ENCODE measurements at regions not wholly inside any gene's neighbourhood (a gene's known extent, or its start where the extent isn't known, plus 50 kb on each side); places are given as distances from the start of the nearest gene placed in this dataset.
A peak's percentile ranks its signal among the peaks of the same experiment; 100 is the strongest.

DNA sequence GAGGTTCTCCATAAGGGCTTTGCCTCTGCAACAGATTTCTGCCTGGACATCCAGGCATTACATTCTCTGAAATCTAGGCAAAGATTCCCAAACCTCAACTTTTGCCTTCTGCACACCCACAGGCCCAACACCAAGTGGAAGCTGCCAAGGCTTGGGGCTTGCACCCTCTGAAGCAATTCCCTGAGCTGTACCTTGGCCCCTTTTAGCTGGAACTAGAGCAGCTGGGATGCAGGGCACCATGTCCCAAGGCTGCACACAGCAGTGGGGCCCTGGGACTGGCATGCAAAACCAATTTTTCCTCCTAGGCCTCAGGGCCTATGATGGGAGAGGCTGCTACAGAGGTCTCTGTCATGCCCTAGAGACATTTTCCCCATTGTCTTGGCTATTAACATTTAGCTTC lies 943.2 kb downstream of the PCDH17 start:
- H3K9me3 ChIP-seq (ENCODE audit: low read length), result no peaks in the 10 kb centered on the region
- no peak for TF ChIP-seq EZH2phosphoT487 (IDR thresholded peaks at IDR 0.05; ENCODE audit: borderline replicate concordance, low read length)
- TF ChIP-seq, protein P1, sequence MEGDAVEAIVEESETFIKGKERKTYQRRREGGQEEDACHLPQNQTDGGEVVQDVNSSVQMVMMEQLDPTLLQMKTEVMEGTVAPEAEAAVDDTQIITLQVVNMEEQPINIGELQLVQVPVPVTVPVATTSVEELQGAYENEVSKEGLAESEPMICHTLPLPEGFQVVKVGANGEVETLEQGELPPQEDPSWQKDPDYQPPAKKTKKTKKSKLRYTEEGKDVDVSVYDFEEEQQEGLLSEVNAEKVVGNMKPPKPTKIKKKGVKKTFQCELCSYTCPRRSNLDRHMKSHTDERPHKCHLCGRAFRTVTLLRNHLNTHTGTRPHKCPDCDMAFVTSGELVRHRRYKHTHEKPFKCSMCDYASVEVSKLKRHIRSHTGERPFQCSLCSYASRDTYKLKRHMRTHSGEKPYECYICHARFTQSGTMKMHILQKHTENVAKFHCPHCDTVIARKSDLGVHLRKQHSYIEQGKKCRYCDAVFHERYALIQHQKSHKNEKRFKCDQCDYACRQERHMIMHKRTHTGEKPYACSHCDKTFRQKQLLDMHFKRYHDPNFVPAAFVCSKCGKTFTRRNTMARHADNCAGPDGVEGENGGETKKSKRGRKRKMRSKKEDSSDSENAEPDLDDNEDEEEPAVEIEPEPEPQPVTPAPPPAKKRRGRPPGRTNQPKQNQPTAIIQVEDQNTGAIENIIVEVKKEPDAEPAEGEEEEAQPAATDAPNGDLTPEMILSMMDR (conservative IDR thresholded peaks at IDR 0.05; ENCODE audit: low read depth, low read length), result no peak
- no peak for TF ChIP-seq EZH2 (IDR thresholded peaks at IDR 0.05; ENCODE audit: low read length, unreplicated experiment)
- no TSS peak for BruUV-seq (replicated peaks)
- no peaks in the 10 kb centered on the region for H4K20me1 ChIP-seq (ENCODE audit: low read length)
- H3K4me2 ChIP-seq (ENCODE audit: low read length), result no peak overlapping the region
- no peaks in the 10 kb centered on the region for H3K79me2 ChIP-seq (ENCODE audit: low read length)
- no peaks in the 10 kb centered on the region for H3K36me3 ChIP-seq (ENCODE audit: low read depth, low read length)
- H3K9ac ChIP-seq (ENCODE audit: low read length), result no peak overlapping the region
- DNase-seq, result no peak
- intact Hi-C loops (cut with micrococcal nuclease), result no loop called here
- POLR2A ChIA-PET (ENCODE audit: unreplicated experiment), result no interaction called here
- H2AFZ ChIP-seq (ENCODE audit: low read length), result no peak overlapping the region
- CTCF ChIA-PET, result no interaction called here
- H3F3A ChIP-seq (ENCODE audit: low read length, unreplicated experiment), result no peaks in the 10 kb centered on the region
- H3K27ac ChIP-seq (ENCODE audit: low read length), result no peak overlapping the region
- H3K4me3 ChIP-seq (ENCODE audit: low read length), result no peak overlapping the region
- H3K27me3 ChIP-seq (ENCODE audit: low read length), result no peaks in the 10 kb centered on the region
- no peak for ATAC-seq
- H3K9me2 ChIP-seq (replicated peaks; ENCODE audit: low read length), result no peaks in the 10 kb centered on the region
- no peaks in the 10 kb centered on the region for H3K4me1 ChIP-seq (ENCODE audit: insufficient read depth, low read length)

DNA sequence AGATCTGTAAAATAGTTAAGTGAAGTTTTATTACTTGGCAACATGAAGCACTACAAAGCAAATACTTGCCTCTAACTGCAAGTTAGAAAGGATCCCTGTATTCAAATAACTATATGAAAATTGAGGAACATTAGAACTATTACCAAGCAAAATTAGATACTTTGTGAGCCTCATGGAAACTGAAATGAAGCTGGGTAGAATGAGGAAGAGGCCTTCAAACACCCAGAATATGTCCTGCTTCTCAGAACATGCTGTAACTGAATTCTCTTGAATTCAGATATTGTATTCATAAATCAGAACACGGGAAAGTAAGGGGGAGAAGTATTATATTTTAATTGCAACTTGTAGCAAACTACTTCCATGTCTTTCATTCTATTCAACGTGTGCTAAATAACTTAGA lies 947.9 kb downstream of the PCDH17 start:
- no peaks in the 10 kb centered on the region for H3F3A ChIP-seq (ENCODE audit: low read length, unreplicated experiment)
- no peak overlapping the region for H3K4me2 ChIP-seq (ENCODE audit: low read length)
- ATAC-seq, result no peak
- BruUV-seq (replicated peaks), result no TSS peak
- no peaks in the 10 kb centered on the region for H4K20me1 ChIP-seq (ENCODE audit: low read length)
- DNase-seq, result no peak
- H3K9me3 ChIP-seq (ENCODE audit: low read length), result no peaks in the 10 kb centered on the region
- intact Hi-C loops (cut with micrococcal nuclease), result no loop called here
- H3K4me1 ChIP-seq (ENCODE audit: insufficient read depth, low read length), result no peaks in the 10 kb centered on the region
- no peak overlapping the region for H2AFZ ChIP-seq (ENCODE audit: low read length)
- H3K79me2 ChIP-seq (ENCODE audit: low read length), result no peaks in the 10 kb centered on the region
- TF ChIP-seq EZH2phosphoT487 (IDR thresholded peaks at IDR 0.05; ENCODE audit: borderline replicate concordance, low read length) (no peak), EZH2 (IDR thresholded peaks at IDR 0.05; ENCODE audit: low read length, unreplicated experiment) (no peak)
- TF ChIP-seq, protein P1 (conservative IDR thresholded peaks at IDR 0.05; ENCODE audit: low read depth, low read length), result no peak
- H3K4me3 ChIP-seq (ENCODE audit: low read length), result no peak overlapping the region
- H3K27ac ChIP-seq (ENCODE audit: low read length), result no peak overlapping the region
- ChIA-PET POLR2A (ENCODE audit: unreplicated experiment) (no interaction called here), CTCF (no interaction called here)
- H3K9ac ChIP-seq (ENCODE audit: low read length), result no peak overlapping the region
- no peaks in the 10 kb centered on the region for H3K9me2 ChIP-seq (replicated peaks; ENCODE audit: low read length)
- no peaks in the 10 kb centered on the region for H3K36me3 ChIP-seq (ENCODE audit: low read depth, low read length)
- H3K27me3 ChIP-seq (ENCODE audit: low read length), result no peaks in the 10 kb centered on the region

DNA sequence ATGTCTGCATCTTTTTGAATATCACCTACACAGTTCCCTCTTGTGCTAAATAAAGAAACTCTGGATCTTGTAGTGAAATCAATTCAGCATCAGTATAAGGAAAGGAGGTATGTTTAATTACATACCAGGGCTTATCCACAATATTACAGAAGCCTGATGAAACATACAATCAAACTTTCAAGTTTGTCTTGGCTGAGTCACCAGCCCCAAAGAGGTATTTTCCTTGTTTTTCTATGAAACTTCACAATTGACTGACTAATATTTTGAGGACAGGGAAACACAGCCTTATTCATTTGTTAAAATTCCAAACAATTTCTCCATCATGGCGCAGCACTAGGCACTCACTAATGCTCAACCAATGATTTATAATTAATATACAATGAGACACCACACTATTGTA lies 952.4 kb downstream of the PCDH17 start:
- POLR2A ChIA-PET (ENCODE audit: unreplicated experiment), result no interaction called here
- BruUV-seq (replicated peaks), result no TSS peak
- ATAC-seq, result no peak

More for the DNA sequence above, 952.4 kb downstream of the PCDH17 start:
- H3K4me1 ChIP-seq (ENCODE audit: insufficient read depth, low read length), result no peaks in the 10 kb centered on the region
- no peak overlapping the region for H3K4me2 ChIP-seq (ENCODE audit: low read length)
- H3K36me3 ChIP-seq (ENCODE audit: low read depth, low read length), result no peaks in the 10 kb centered on the region
- peak; percentile 1 for DNase-seq
- intact Hi-C loops (cut with micrococcal nuclease), result no loop called here
- H3K9ac ChIP-seq (ENCODE audit: low read length), result no peak overlapping the region
- no peak overlapping the region for H3K4me3 ChIP-seq (ENCODE audit: low read length)
- no peaks in the 10 kb centered on the region for H3K9me3 ChIP-seq (ENCODE audit: low read length)
- TF ChIP-seq EZH2phosphoT487 (IDR thresholded peaks at IDR 0.05; ENCODE audit: borderline replicate concordance, low read length) (no peak), EZH2 (IDR thresholded peaks at IDR 0.05; ENCODE audit: low read length, unreplicated experiment) (no peak)
- TF ChIP-seq, protein P1 (conservative IDR thresholded peaks at IDR 0.05; ENCODE audit: low read depth, low read length), result no peak
- no peaks in the 10 kb centered on the region for H4K20me1 ChIP-seq (ENCODE audit: low read length)
- H3K27me3 ChIP-seq (ENCODE audit: low read length), result no peaks in the 10 kb centered on the region
- H3K27ac ChIP-seq (ENCODE audit: low read length), result no peak overlapping the region
- CTCF ChIA-PET, result no interaction called here
- no peak overlapping the region for H2AFZ ChIP-seq (ENCODE audit: low read length)
- no peaks in the 10 kb centered on the region for H3K9me2 ChIP-seq (replicated peaks; ENCODE audit: low read length)
- no peaks in the 10 kb centered on the region for H3F3A ChIP-seq (ENCODE audit: low read length, unreplicated experiment)
- H3K79me2 ChIP-seq (ENCODE audit: low read length), result no peaks in the 10 kb centered on the region
